ENCODE measurements at regions not wholly inside any gene's neighbourhood (a gene's known extent, or its start where the extent isn't known, plus 50 kb on each side); places are given as distances from the start of the nearest gene placed in this dataset.

DNA sequence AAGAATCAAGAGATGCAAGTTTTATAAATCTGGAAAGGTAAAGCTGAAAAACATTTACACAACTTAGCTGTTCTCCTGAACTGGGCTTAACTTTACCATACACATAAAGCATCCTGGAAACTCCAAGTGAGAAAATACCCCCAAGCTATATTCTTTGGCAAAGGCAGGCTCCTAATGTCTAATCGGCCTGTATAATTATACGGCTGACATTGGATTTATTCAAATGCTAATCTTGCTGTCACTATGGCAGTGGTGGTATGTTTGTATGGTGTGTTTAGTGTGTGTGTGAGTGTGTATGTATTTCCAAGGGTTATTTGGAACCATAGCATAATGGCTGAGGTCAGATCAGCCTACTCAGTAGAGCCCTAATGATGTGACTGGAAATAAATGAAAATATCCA, 1031.8 kb upstream of the ZEB2 start:
- no peak for ATAC-seq (ENCODE audit: low FRiP score)
- WGBS, 2 donors: 46% methylated on average over 2 of the region's 2 CpGs

DNA sequence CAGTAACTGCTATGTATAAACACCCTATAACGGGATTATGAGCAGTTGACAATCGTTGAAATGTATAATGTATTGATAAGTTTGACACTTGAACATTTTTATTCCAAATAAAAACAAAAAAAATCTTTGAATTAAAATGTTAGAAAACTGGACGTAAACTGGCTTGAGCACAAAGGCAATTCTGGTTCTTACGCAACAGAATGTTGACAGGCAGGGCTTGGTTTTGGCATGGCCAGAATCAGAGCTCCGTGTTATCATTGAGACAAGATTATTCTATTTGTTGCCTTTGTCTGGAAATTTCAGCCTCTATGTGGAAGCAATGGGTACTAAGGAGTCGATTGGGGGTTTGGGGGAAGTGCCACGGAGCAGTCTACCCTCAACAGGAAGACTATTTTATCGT, 1028.6 kb upstream of the ZEB2 start:
- no peak for DNase-seq
- no peak overlapping the region for H3K27ac ChIP-seq (ENCODE audit: low read depth in 1 of 2, low read length in 2 of 2)
- H3K36me3 ChIP-seq (ENCODE audit: control insufficient read depth in 1 of 2, insufficient read depth in 2 of 2, low read length in 1 of 2): no peaks in the 10 kb centered on the region
- WGBS, 2 donors: 94 to 95% methylated on average over 8 of the region's 8 CpGs
- no peaks in the 10 kb centered on the region for H3K9me3 ChIP-seq (ENCODE audit: control insufficient read depth, low read length)
- no peak overlapping the region for H3K4me3 ChIP-seq (ENCODE audit: low read length in 2 of 2)
- intact Hi-C loops (cut with DNase I): no loop called here
- no peaks in the 10 kb centered on the region for H3K27me3 ChIP-seq (ENCODE audit: control insufficient read depth in 1 of 2, insufficient read depth in 2 of 2, low read length in 1 of 2)
- H3K4me1 ChIP-seq (ENCODE audit: control insufficient read depth in 1 of 2, insufficient read depth in 2 of 2, low read length in 2 of 2): no peaks in the 10 kb centered on the region
- ATAC-seq (ENCODE audit: low FRiP score): no peak

More for the DNA sequence above, 1031.8 kb upstream of the ZEB2 start:
- H3K27me3 ChIP-seq (ENCODE audit: control insufficient read depth in 1 of 2, insufficient read depth in 2 of 2, low read length in 1 of 2): no peaks in the 10 kb centered on the region
- no peaks in the 10 kb centered on the region for H3K36me3 ChIP-seq (ENCODE audit: control insufficient read depth in 1 of 2, insufficient read depth in 2 of 2, low read length in 1 of 2)
- H3K27ac ChIP-seq (ENCODE audit: low read depth in 1 of 2, low read length in 2 of 2): no peak overlapping the region
- no peaks in the 10 kb centered on the region for H3K9me3 ChIP-seq (ENCODE audit: control insufficient read depth, low read length)
- no peak for DNase-seq
- H3K4me3 ChIP-seq (ENCODE audit: low read length in 2 of 2): no peak overlapping the region
- intact Hi-C loops (cut with DNase I): no loop called here
- no peaks in the 10 kb centered on the region for H3K4me1 ChIP-seq (ENCODE audit: control insufficient read depth in 1 of 2, insufficient read depth in 2 of 2, low read length in 2 of 2)

DNA sequence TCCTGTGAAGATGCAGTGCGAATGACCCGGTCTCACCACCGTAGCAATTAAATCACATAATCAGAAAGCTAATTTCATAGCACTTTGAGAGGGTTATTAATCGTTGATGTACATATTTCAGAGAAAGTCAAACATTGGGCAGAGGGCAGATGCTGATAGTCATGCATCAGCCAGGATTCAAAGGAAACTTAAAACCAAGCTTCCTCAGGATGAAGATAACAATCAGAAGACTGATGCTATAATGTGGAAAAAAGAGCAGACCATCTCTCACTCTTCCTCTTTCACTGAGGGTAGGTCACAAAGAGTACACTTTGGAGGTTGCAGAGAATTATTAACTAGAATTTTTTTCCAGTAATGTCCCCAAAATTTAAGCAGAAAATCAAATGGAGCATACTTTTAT, 1027.7 kb upstream of the ZEB2 start:
- ATAC-seq (ENCODE audit: low FRiP score) (no peak), DNase-seq (no peak)
- Histone ChIP-seq H3K36me3 (ENCODE audit: control insufficient read depth in 1 of 2, insufficient read depth in 2 of 2, low read length in 1 of 2) (no peaks in the 10 kb centered on the region), H3K27me3 (ENCODE audit: control insufficient read depth in 1 of 2, insufficient read depth in 2 of 2, low read length in 1 of 2) (no peaks in the 10 kb centered on the region), H3K27ac (ENCODE audit: low read depth in 1 of 2, low read length in 2 of 2) (no peak overlapping the region), H3K4me3 (ENCODE audit: low read length in 2 of 2) (no peak overlapping the region), H3K9me3 (ENCODE audit: control insufficient read depth, low read length) (no peaks in the 10 kb centered on the region), H3K4me1 (ENCODE audit: control insufficient read depth in 1 of 2, insufficient read depth in 2 of 2, low read length in 2 of 2) (no peaks in the 10 kb centered on the region)
- 76 to 87% methylated on average over 4 of the region's 4 CpGs for WGBS, 2 donors
- intact Hi-C loops (cut with DNase I): no loop called here

DNA sequence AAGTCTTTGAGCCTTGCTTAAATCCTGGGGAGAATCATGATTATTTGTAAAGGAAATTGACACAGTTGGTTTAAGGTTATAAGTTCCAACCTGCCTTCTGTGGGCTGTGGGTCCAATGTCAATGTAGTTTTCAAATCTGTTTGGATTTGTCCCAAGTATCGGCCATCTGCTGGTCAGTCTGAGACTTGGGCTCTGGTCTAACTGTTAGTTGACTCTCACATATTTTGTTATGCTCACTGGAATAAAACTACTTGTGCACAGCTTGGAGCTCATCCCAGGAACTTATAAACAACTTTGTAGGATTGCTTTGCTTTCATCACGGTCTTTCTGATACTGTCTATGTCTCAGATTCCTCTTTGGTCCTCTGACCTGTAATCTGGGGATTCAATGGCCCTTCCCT, 1026.2 kb upstream of the ZEB2 start:
- no peak overlapping the region for H3K4me3 ChIP-seq (ENCODE audit: low read length in 2 of 2)
- H3K27me3 ChIP-seq (ENCODE audit: control insufficient read depth in 1 of 2, insufficient read depth in 2 of 2, low read length in 1 of 2): no peaks in the 10 kb centered on the region
- H3K36me3 ChIP-seq (ENCODE audit: control insufficient read depth in 1 of 2, insufficient read depth in 2 of 2, low read length in 1 of 2): no peaks in the 10 kb centered on the region
- 93 to 97% methylated on average over 2 of the region's 2 CpGs for WGBS, 2 donors
- ATAC-seq (ENCODE audit: low FRiP score): no peak
- no peaks in the 10 kb centered on the region for H3K4me1 ChIP-seq (ENCODE audit: control insufficient read depth in 1 of 2, insufficient read depth in 2 of 2, low read length in 2 of 2)
- DNase-seq: no peak
- H3K27ac ChIP-seq (ENCODE audit: low read depth in 1 of 2, low read length in 2 of 2): no peak overlapping the region
- H3K9me3 ChIP-seq (ENCODE audit: control insufficient read depth, low read length): no peaks in the 10 kb centered on the region
- intact Hi-C loops (cut with DNase I): no loop called here

DNA sequence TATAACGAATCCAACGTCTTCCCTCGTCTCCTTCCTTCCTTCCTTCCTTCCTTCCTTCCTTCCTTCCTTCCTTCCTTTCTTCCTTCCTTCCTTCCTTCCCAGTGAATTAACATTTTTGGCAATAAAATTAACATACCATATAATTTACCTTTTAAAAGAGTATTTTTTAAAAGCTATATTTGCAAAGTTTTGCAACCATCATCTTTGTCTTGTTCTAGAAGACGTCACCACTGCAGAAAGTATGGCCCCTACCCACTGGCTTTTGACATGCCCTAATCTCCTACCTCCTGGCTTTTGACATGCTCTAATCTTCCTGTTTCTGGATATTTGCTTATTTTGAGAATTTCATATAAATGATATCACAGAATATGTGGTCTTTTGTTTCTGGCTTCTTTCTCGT, 1023.9 kb upstream of the ZEB2 start:
- H3K36me3 ChIP-seq (ENCODE audit: control insufficient read depth in 1 of 2, insufficient read depth in 2 of 2, low read length in 1 of 2): no peaks in the 10 kb centered on the region
- H3K9me3 ChIP-seq (ENCODE audit: control insufficient read depth, low read length): no peaks in the 10 kb centered on the region
- no peaks in the 10 kb centered on the region for H3K4me1 ChIP-seq (ENCODE audit: control insufficient read depth in 1 of 2, insufficient read depth in 2 of 2, low read length in 2 of 2)
- H3K4me3 ChIP-seq (ENCODE audit: low read length in 2 of 2): no peak overlapping the region
- WGBS, 2 donors: 81 to 91% methylated on average over 5 of the region's 5 CpGs
- H3K27me3 ChIP-seq (ENCODE audit: control insufficient read depth in 1 of 2, insufficient read depth in 2 of 2, low read length in 1 of 2): no peaks in the 10 kb centered on the region
- ATAC-seq (ENCODE audit: low FRiP score) (no peak), DNase-seq (no peak)
- no peak overlapping the region for H3K27ac ChIP-seq (ENCODE audit: low read depth in 1 of 2, low read length in 2 of 2)
- intact Hi-C loops (cut with DNase I): no loop called here

DNA sequence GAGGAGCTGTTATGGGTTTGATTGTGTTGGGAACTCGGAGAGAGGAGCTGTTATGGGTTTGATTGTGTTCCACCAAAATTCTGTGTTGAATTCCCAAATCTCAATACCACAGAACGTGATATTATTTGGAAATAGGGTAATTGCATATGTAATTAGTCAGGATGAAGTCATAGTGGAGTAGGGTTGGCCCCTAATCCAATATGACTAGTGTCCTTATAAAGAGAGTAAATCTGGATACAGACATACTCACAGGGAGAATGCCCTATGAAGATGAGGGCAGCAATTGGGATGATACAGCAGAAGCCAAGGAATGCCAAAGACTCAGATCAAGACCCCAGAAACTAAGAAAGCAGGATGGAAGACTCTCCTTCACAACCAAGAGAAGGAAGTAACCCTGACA, 1023.2 kb upstream of the ZEB2 start:
- H3K27me3 ChIP-seq (ENCODE audit: control insufficient read depth in 1 of 2, insufficient read depth in 2 of 2, low read length in 1 of 2): no peaks in the 10 kb centered on the region
- no peaks in the 10 kb centered on the region for H3K36me3 ChIP-seq (ENCODE audit: control insufficient read depth in 1 of 2, insufficient read depth in 2 of 2, low read length in 1 of 2)
- no peaks in the 10 kb centered on the region for H3K4me1 ChIP-seq (ENCODE audit: control insufficient read depth in 1 of 2, insufficient read depth in 2 of 2, low read length in 2 of 2)
- no peak overlapping the region for H3K4me3 ChIP-seq (ENCODE audit: low read length in 2 of 2)
- no peak for ATAC-seq (ENCODE audit: low FRiP score)
- intact Hi-C loops (cut with DNase I): no loop called here
- 91 to 92% methylated on average over 2 of the region's 2 CpGs for WGBS, 2 donors
- no peak for DNase-seq
- H3K27ac ChIP-seq (ENCODE audit: low read depth in 1 of 2, low read length in 2 of 2): no peak overlapping the region
- H3K9me3 ChIP-seq (ENCODE audit: control insufficient read depth, low read length): no peaks in the 10 kb centered on the region

DNA sequence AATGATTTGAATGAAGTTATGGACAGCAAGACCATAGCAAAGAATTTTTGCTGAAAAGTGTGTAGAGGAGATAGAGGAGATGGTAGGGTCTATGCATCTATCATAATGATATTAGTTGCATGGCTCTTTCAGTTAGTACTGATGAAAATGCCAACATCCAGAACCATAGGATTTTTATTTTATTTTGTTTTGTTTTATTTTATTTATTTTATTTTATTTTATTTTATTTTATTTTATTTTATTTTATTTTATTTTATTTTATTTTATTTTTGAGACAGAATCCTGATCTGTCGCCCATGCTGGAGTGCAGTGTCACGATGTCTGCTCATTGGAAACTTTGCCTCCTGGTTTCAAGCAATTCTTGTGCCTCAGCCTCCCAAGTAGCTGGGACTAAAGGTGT, 1021.1 kb upstream of the ZEB2 start:
- ATAC-seq (ENCODE audit: low FRiP score): no peak
- Histone ChIP-seq H3K4me1 (ENCODE audit: control insufficient read depth in 1 of 2, insufficient read depth in 2 of 2, low read length in 2 of 2) (no peaks in the 10 kb centered on the region), H3K9me3 (ENCODE audit: control insufficient read depth, low read length) (no peaks in the 10 kb centered on the region), H3K27ac (ENCODE audit: low read depth in 1 of 2, low read length in 2 of 2) (no peak overlapping the region), H3K27me3 (ENCODE audit: control insufficient read depth in 1 of 2, insufficient read depth in 2 of 2, low read length in 1 of 2) (no peaks in the 10 kb centered on the region), H3K36me3 (ENCODE audit: control insufficient read depth in 1 of 2, insufficient read depth in 2 of 2, low read length in 1 of 2) (no peaks in the 10 kb centered on the region), H3K4me3 (ENCODE audit: low read length in 2 of 2) (no peak overlapping the region)
- no peak for DNase-seq
- 98 to 99% methylated on average over 2 of the region's 2 CpGs for WGBS, 2 donors
- intact Hi-C loops (cut with DNase I): no loop called here

DNA sequence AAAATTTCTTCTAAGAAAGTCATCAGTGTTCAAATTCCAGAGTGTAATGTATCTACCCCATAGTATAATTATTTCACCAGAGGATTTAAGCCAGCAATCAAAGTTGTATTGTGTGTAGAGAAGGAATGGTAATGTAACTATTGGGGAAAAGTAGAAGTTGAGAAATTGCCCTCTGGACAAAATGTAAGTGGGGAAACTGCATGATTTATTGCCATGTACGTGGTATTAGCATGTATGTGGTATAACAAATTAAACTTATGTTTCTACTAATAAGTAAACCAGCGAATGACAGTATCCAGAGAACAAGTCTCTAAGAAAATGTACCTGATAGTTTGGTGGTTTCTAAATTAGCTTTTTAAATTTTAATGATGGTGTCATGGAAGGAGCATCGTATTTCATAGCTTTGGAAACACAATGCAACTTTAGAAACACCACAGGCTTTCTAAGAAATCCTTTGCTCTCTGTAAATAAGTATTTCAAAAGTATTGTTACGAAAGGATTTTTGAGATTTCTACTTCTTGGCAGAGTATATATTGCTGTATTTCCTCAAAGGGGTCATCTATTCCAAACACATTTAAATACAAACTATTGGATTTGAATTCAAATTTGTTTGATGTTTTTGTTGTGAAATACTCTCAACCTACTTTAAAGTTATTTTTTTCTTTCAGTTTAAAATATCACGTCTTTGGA, 1018.9 kb upstream of the ZEB2 start:
- H3K27me3 ChIP-seq (ENCODE audit: control insufficient read depth in 1 of 2, insufficient read depth in 2 of 2, low read length in 1 of 2): no peaks in the 10 kb centered on the region
- H3K4me1 ChIP-seq (ENCODE audit: control insufficient read depth in 1 of 2, insufficient read depth in 2 of 2, low read length in 2 of 2): no peaks in the 10 kb centered on the region
- H3K27ac ChIP-seq (ENCODE audit: low read depth in 1 of 2, low read length in 2 of 2): no peak overlapping the region
- no peaks in the 10 kb centered on the region for H3K9me3 ChIP-seq (ENCODE audit: control insufficient read depth, low read length)
- intact Hi-C loops (cut with DNase I): no loop called here
- ATAC-seq (ENCODE audit: low FRiP score) (no peak), DNase-seq (no peak)
- H3K4me3 ChIP-seq (ENCODE audit: low read length in 2 of 2): no peak overlapping the region
- no peaks in the 10 kb centered on the region for H3K36me3 ChIP-seq (ENCODE audit: control insufficient read depth in 1 of 2, insufficient read depth in 2 of 2, low read length in 1 of 2)
- WGBS, 2 donors: 60 to 64% methylated on average over 5 of the region's 5 CpGs

DNA sequence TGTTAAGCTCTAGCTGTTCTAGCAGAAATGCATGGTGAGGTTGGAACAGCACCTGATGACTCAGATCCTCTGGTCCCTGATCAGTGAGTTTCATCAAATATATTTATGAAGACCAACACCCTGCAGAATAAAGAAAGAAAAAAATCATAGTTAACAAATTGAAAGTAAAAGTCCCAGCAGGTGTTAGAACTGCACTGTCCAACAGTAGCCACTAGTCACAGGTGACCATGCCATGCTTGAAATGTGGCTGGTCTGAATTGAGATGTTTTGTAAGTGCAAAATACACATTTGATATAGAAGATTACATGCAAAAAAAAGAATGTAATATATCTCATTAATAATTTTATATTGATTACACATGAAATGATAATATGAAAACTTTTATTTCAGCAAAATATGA, 1010.7 kb upstream of the ZEB2 start:
- Histone ChIP-seq H3K36me3 (ENCODE audit: control insufficient read depth in 1 of 2, insufficient read depth in 2 of 2, low read length in 1 of 2) (no peaks in the 10 kb centered on the region), H3K9me3 (ENCODE audit: control insufficient read depth, low read length) (no peaks in the 10 kb centered on the region), H3K4me3 (ENCODE audit: low read length in 2 of 2) (no peak overlapping the region), H3K27me3 (ENCODE audit: control insufficient read depth in 1 of 2, insufficient read depth in 2 of 2, low read length in 1 of 2) (no peaks in the 10 kb centered on the region), H3K4me1 (ENCODE audit: control insufficient read depth in 1 of 2, insufficient read depth in 2 of 2, low read length in 2 of 2) (no peaks in the 10 kb centered on the region), H3K27ac (ENCODE audit: low read depth in 1 of 2, low read length in 2 of 2) (no peak overlapping the region)
- intact Hi-C loops (cut with DNase I): no loop called here
- DNase-seq (no peak), ATAC-seq (ENCODE audit: low FRiP score) (no peak)
